A549 (cell line): ENCODE measurements at regions not wholly inside any gene's neighbourhood (a gene's known extent, or its start where the extent isn't known, plus 50 kb on each side); places are given as distances from the start of the nearest gene placed in this dataset.

ENCODE experiments used
- CTCF ChIP-seq: fragments of >200 bp; sonication (Bioruptor Twin); formaldehyde crosslinking; IDR thresholded peaks from 3 replicates; pipeline ENCODE4 v1.5.1; 2016
- HMGXB4 ChIP-seq: fragments of 250-450 bp; sonication (Bioruptor Pico); IDR thresholded peaks from 2 replicates; pipeline ENCODE4 v1.5.0; 2021; ENCODE audit warnings: mild to moderate bottlenecking, moderate library complexity, borderline replicate concordance
- PBX3 ChIP-seq: IDR thresholded peaks from 2 replicates; pipeline ENCODE4 v1.6.1; 2012
- REST ChIP-seq: fragments of 200-600 bp; sonication (generic); IDR thresholded peaks from 2 replicates; pipeline ENCODE4 v1.6.1; 2016; ENCODE audit warnings: antibody characterized with exemption, mild to moderate bottlenecking, moderate library complexity

- no peak for TF ChIP-seq CTCF
- no peak for TF ChIP-seq HMGXB4 (CRISPR knock-in tag)
- no peak for TF ChIP-seq REST
- no peak for TF ChIP-seq PBX3
These were observed 425.1 kb upstream of the RAB6C start for GRCh38 chr2:129554373-129554772.
